ENCODE measurements at regions not wholly inside any gene's neighbourhood (a gene's known extent, or its start where the extent isn't known, plus 50 kb on each side); places are given as distances from the start of the nearest gene placed in this dataset.

GRCh38 chr7:24141874-24142509 lies 142.0 kb upstream of the NPY start:
- no peak for TF ChIP-seq CTCF (conservative IDR thresholded peaks at IDR 0.05)
- no peak overlapping the region for H3K27ac ChIP-seq

GRCh38 chr7:24143547-24143946 lies 140.4 kb upstream of the NPY start:
- H3K27ac ChIP-seq = no peak overlapping the region
- TF ChIP-seq CTCF (conservative IDR thresholded peaks at IDR 0.05) = no peak

- no peak for TF ChIP-seq CTCF (conservative IDR thresholded peaks at IDR 0.05)
- H3K27ac ChIP-seq = peak overlapping the region; percentile 51
These were observed 132.0 kb upstream of the NPY start for GRCh38 chr7:24151944-24152343.

- H3K27ac ChIP-seq = peak overlapping the region; percentile 51
- TF ChIP-seq CTCF (conservative IDR thresholded peaks at IDR 0.05) = no peak
These were observed 131.6 kb upstream of the NPY start for GRCh38 chr7:24152356-24152755.

- peak overlapping the region; percentile 51 for H3K27ac ChIP-seq
- no peak for TF ChIP-seq CTCF (conservative IDR thresholded peaks at IDR 0.05)
These were observed 131.0 kb upstream of the NPY start for GRCh38 chr7:24152877-24153472.

- TF ChIP-seq CTCF (conservative IDR thresholded peaks at IDR 0.05) = no peak
- no peak overlapping the region for H3K27ac ChIP-seq
These were observed 126.3 kb upstream of the NPY start for GRCh38 chr7:24157666-24158065.

- no peak for TF ChIP-seq CTCF (conservative IDR thresholded peaks at IDR 0.05)
- H3K27ac ChIP-seq = no peak overlapping the region
These were observed 125.0 kb upstream of the NPY start for GRCh38 chr7:24158975-24159374.
